ENCODE measurements at regions not wholly inside any gene's neighbourhood (a gene's known extent, or its start where the extent isn't known, plus 50 kb on each side); places are given as distances from the start of the nearest gene placed in this dataset.
"Not testable (repeated sequence)": the region's sequence is repeated elsewhere in the genome, so short reads cannot be mapped to it uniquely, and the experiment has no call there.

DNA sequence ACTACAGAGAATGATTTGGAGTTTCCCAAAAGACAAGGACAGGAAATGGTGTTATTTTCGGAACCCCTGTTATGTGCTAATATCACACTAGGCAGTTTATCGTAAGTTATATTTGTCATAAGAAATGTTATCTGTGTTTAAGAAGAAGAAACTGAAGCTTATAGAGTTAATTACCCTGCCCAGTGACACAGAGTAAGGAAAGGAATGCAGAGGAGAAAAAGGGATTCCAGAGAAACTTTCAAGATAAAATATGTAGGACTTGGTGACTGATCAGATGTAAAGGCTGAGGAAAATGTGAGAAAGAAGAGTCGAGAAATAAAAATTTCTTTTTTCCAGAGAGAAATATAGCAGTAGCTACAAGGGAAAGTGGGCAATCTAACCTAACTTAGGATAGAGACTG is 63.5 kb upstream of the ZNF746 start:
- no peak for DNase-seq

- no peak for DNase-seq
Measured at GRCh38 chr7:149559711-149560110, 62.1 kb upstream of the ZNF746 start.

- DNase-seq = no peak
Measured at GRCh38 chr7:149558149-149558861, 60.7 kb upstream of the ZNF746 start.

- DNase-seq = not testable (repeated sequence)
Measured at GRCh38 chr7:149556525-149556924, 58.9 kb upstream of the ZNF746 start.

GRCh38 chr7:149554821-149555220 is 57.2 kb upstream of the ZNF746 start:
- DNase-seq = not testable (repeated sequence)

DNA sequence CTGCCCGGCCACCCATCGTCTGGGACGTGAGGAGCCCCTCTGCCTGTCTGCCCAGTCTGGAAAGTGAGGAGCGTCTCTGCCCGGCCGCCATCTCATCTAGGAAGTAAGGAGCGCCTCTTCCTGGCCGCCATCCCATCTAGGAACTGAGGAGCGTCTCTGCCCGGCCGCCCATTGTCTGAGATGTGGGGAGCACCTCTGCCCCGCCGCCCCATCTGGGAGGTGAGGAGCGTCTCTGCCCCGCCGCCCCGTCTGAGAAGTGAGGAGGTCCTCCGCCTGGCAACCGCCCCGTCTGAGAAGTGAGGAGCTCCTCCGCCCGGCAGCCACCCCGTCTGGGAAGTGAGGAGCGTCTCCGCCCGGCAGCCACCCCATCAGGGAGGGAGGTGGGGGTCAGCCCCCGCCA is 56.4 kb upstream of the ZNF746 start:
- not testable (repeated sequence) for DNase-seq

DNA sequence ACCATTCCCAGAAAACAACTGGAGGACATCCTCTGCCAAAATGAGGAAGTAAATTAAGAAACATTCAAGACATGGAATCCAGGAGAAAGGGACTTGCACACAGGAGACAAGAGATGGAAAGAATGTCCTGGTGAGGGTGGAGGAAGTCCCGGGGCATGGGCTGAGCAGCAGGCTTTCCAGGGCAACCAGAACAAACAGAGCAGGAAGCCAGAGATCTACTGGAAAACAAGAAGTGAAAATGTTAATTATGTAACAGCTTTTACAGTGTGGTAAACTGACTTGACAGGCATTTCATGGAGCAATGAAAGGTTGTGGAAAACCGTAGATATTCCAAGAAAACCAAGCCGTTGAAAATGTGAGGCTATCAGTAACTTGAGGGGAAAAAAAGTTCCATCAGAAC is 55.2 kb upstream of the ZNF746 start:
- no peak for DNase-seq
